SK-N-SH (cell line): ENCODE measurements at regions not wholly inside any gene's neighbourhood (a gene's known extent, or its start where the extent isn't known, plus 50 kb on each side); places are given as distances from the start of the nearest gene placed in this dataset.

Experiments used
- CTCF ChIA-PET: fragments of 300-600, 350-600 bp; formaldehyde crosslinking; extraction: SDS; loops from one replicate; lab custom pipeline; 2021; lab: Yijun Ruan, JAX
- POLR2A ChIA-PET: fragments of 350-600 bp; sonication (Branson Sonifier 250); formaldehyde crosslinking; extraction: SDS; loops from one replicate; lab custom pipeline; 2020; ENCODE audit warnings: antibody characterized with exemption, inconsistent platforms; lab: Yijun Ruan, JAX
- DNase-seq: peaks from one replicate; pipeline ENCODE4 v3.0.0; 2012
- H2AFZ ChIP-seq: fragments of 200-600 bp; sonication (generic); 2 replicates; pipeline ENCODE4 v1.8.1; 2016; ENCODE audit warnings: antibody characterized with exemption, mild to moderate bottlenecking, low read depth
- H3F3A ChIP-seq: fragments of 200-600 bp; sonication (generic); replicated peaks from 2 replicates; pipeline ENCODE3; 2016; ENCODE audit warnings: antibody characterized with exemption, mild to moderate bottlenecking; ENCODE audit not compliant: insufficient read depth
- H3K27ac ChIP-seq, 2 experiments: fragments of 200-500 bp in 1 of 2; fragments of 200-600 bp in 1 of 2; sonication (Bioruptor generic) in 1 of 2; sonication (generic), shearing (Covaris generic) in 1 of 2; 2 replicates each; pipeline versions ENCODE4 v1.5.1 to v1.6.1; 2014 to 2016; ENCODE audit warnings: low read depth in 2 of 2, inconsistent platforms in 1 of 2, low read length in 1 of 2, mild to moderate bottlenecking in 1 of 2, mixed read lengths in 1 of 2
- H3K27me3 ChIP-seq: fragments of 200-600 bp; sonication (generic), shearing (Covaris generic); 2 replicates; pipeline ENCODE4 v1.6.1; 2016; ENCODE audit warnings: mixed run types; ENCODE audit not compliant: insufficient read depth
- H3K36me3 ChIP-seq, 2 experiments: fragments of 200-500 bp in 1 of 2; fragments of 200-600 bp in 1 of 2; sonication (Bioruptor generic) in 1 of 2; sonication (generic) in 1 of 2; replicated peaks in 1 of 2; 2 replicates each; pipeline versions ENCODE3 to v1.5.1; 2014 to 2016; ENCODE audit warnings: low read length in 1 of 2, mild to moderate bottlenecking in 1 of 2; ENCODE audit not compliant: insufficient read depth in 2 of 2, control insufficient read depth in 1 of 2
- H3K4me1 ChIP-seq, 2 experiments: fragments of 200-500 bp in 1 of 2; fragments of 200-600 bp in 1 of 2; sonication (Bioruptor generic) in 1 of 2; sonication (generic), shearing (Covaris generic) in 1 of 2; 2 replicates each; pipeline versions ENCODE4 v1.5.1 to v1.6.1; 2014 to 2016; ENCODE audit warnings: low read depth in 1 of 2, low read length in 1 of 2, mixed run types in 1 of 2; ENCODE audit not compliant: insufficient read depth in 2 of 2, control insufficient read depth in 1 of 2
- H3K4me2 ChIP-seq: fragments of 200-600 bp; sonication (generic), shearing (Covaris generic); 2 replicates; pipeline ENCODE4 v1.6.1; 2017; ENCODE audit warnings: mixed run types
- H3K4me3 ChIP-seq, 2 experiments: fragments of 200-500 bp in 1 of 2; fragments of 200-600 bp in 1 of 2; sonication (Bioruptor generic) in 1 of 2; sonication (generic), shearing (Covaris generic) in 1 of 2; 2 replicates each; pipeline versions ENCODE4 v1.5.1 to v1.8.1; 2014 to 2016; ENCODE audit warnings: low read depth in 2 of 2, inconsistent platforms in 1 of 2, low read length in 1 of 2, mild to moderate bottlenecking in 1 of 2, mixed read lengths in 1 of 2, moderate library complexity in 1 of 2
- H3K79me2 ChIP-seq: fragments of 200-600 bp; sonication (generic); 2 replicates; pipeline ENCODE4 v1.8.1; 2017; ENCODE audit warnings: mild to moderate bottlenecking; ENCODE audit not compliant: insufficient read depth
- H3K9ac ChIP-seq: fragments of 200-600 bp; sonication (generic); 2 replicates; pipeline ENCODE4 v1.6.1; 2017; ENCODE audit warnings: mixed run types
- H3K9me2 ChIP-seq: fragments of 200-600 bp; sonication (generic); 2 replicates; pipeline ENCODE4 v1.6.1; 2017; ENCODE audit warnings: mixed run types
- H3K9me3 ChIP-seq: fragments of 200-600 bp; sonication (generic); 2 replicates; pipeline ENCODE4 v1.6.1; 2017; ENCODE audit warnings: mixed run types, mild to moderate bottlenecking, moderate library complexity
- H4K20me1 ChIP-seq: fragments of 200-600 bp; sonication (generic); 2 replicates; pipeline ENCODE4 v1.6.1; 2017; ENCODE audit warnings: mild to moderate bottlenecking, mixed run types; ENCODE audit not compliant: insufficient read depth
- CHD2 ChIP-seq: fragments of 150-350 bp; IDR thresholded peaks from 2 replicates; pipeline ENCODE4 v1.6.1; 2018; ENCODE audit warnings: low read length; ENCODE audit not compliant: partially characterized antibody
- EP300 ChIP-seq, 2 experiments: IDR thresholded peaks; 2 replicates each; pipeline versions ENCODE4 v1.4.0 to v1.6.1; 2012; ENCODE audit warnings: borderline replicate concordance in 1 of 2, low read depth in 1 of 2, low read length in 1 of 2
- EZH2phosphoT487 ChIP-seq: fragments of 200-600 bp; sonication (generic); IDR thresholded peaks from 2 replicates; pipeline ENCODE4 v1.6.1; 2017; ENCODE audit warnings: low read depth, mixed run types, mild to moderate bottlenecking, antibody characterized with exemption, moderate library complexity, borderline replicate concordance
- FOSL2 ChIP-seq: IDR thresholded peaks from 2 replicates; pipeline ENCODE4 v1.4.0; 2012; ENCODE audit warnings: low read depth, mild to moderate bottlenecking, moderate library complexity, borderline replicate concordance
- GABPA ChIP-seq: IDR thresholded peaks from 2 replicates; pipeline ENCODE4 v1.4.0; 2012; ENCODE audit warnings: low read depth, mild to moderate bottlenecking
- GATA2 ChIP-seq: sonication (generic); formaldehyde crosslinking; IDR thresholded peaks from 2 replicates; pipeline ENCODE4 v1.5.0; 2020; ENCODE audit warnings: mild to moderate bottlenecking, missing genetic modification reagents
- IRF3 ChIP-seq: fragments of 150-350 bp; IDR thresholded peaks from 2 replicates; pipeline ENCODE4 v1.6.1; 2016; ENCODE audit warnings: mild to moderate bottlenecking, low read depth, low read length
- JUND ChIP-seq: IDR thresholded peaks from 2 replicates; pipeline ENCODE4 v1.4.0; 2012
- MAX ChIP-seq: IDR thresholded peaks from 2 replicates; pipeline ENCODE4 v1.4.0; 2012; ENCODE audit warnings: low read depth
- MXI1 ChIP-seq: IDR thresholded peaks from 2 replicates; pipeline ENCODE4 v1.6.1; 2012; ENCODE audit warnings: mild to moderate bottlenecking, low read depth, low read length, improper control_type of control experiment
- NFIC ChIP-seq: IDR thresholded peaks from 2 replicates; pipeline ENCODE4 v1.4.0; 2012; ENCODE audit warnings: borderline replicate concordance
- NRF1 ChIP-seq: IDR thresholded peaks from 2 replicates; pipeline ENCODE4 v1.6.1; 2012; ENCODE audit warnings: low read depth, mild to moderate bottlenecking, low read length
- PBX3 ChIP-seq: IDR thresholded peaks from 2 replicates; pipeline ENCODE4; 2012
- REST ChIP-seq: IDR thresholded peaks from 2 replicates; pipeline ENCODE4 v1.6.1; 2012; ENCODE audit warnings: mild to moderate bottlenecking, low read depth, low read length, moderate library complexity
- SIN3A ChIP-seq: IDR thresholded peaks from 2 replicates; pipeline ENCODE4 v1.6.1; 2012; ENCODE audit warnings: low read depth, mild to moderate bottlenecking, low read length, moderate library complexity, borderline replicate concordance
- SMC3 ChIP-seq: IDR thresholded peaks from 2 replicates; pipeline ENCODE4 v1.6.1; 2012; ENCODE audit warnings: low read depth, low read length, improper control_type of control experiment
- TAF1 ChIP-seq: IDR thresholded peaks from 2 replicates; pipeline ENCODE4 v1.6.1; 2012; ENCODE audit warnings: low read depth, mild to moderate bottlenecking, low read length, moderate library complexity, borderline replicate concordance
- TCF12 ChIP-seq: IDR thresholded peaks from 2 replicates; pipeline ENCODE4 v1.4.0; 2012
- USF2 ChIP-seq: fragments of 150-350 bp; IDR thresholded peaks from 2 replicates; pipeline ENCODE4 v1.6.1; 2017; ENCODE audit warnings: antibody characterized with exemption, low read length, low read depth, borderline replicate concordance
- YY1 ChIP-seq: IDR thresholded peaks from 2 replicates; pipeline ENCODE4 v1.4.0; 2012; ENCODE audit warnings: low read depth, mild to moderate bottlenecking
- WGBS: methylation state at CpG from one replicate; pipeline ENCODE4 v1.1.6; 2017; ENCODE audit warnings: low lambda C conversion rate; 5-methylcytosine and 5-hydroxymethylcytosine counted together

GRCh38 chr1:194802572-194802971 lies 1616.2 kb upstream of the B3GALT2 start:
- Histone ChIP-seq H3K9ac (no peak overlapping the region), H3F3A (no peaks in the 10 kb centered on the region), H3K27ac (no peak overlapping the region), H2AFZ (no peak overlapping the region), H3K4me3 (no peak overlapping the region), H3K9me2 (no peaks in the 10 kb centered on the region), H3K4me1 (no peaks in the 10 kb centered on the region; a peak in 1 of 4 replicates), H3K9me3 (no peaks in the 10 kb centered on the region), H3K4me2 (no peak overlapping the region), H3K36me3 (no peaks in the 10 kb centered on the region), H3K79me2 (no peaks in the 10 kb centered on the region), H4K20me1 (no peaks in the 10 kb centered on the region), H3K27me3 (no peaks in the 10 kb centered on the region)
- 17% methylated on average over 3 of the region's 3 CpGs for WGBS
- ChIA-PET POLR2A (no interaction called here), CTCF (no interaction called here)
- no peak for DNase-seq
- TF ChIP-seq FOSL2 (no peak), EZH2phosphoT487 (no peak), MXI1 (no peak), PBX3 (no peak), GATA2 (no peak), NFIC (no peak), IRF3 (no peak)

- Histone ChIP-seq H3K79me2 (no peaks in the 10 kb centered on the region), H3K9ac (no peak overlapping the region), H3K36me3 (no peaks in the 10 kb centered on the region), H3K4me2 (no peak overlapping the region), H3F3A (no peaks in the 10 kb centered on the region), H3K27me3 (no peaks in the 10 kb centered on the region), H3K4me3 (no peak overlapping the region), H4K20me1 (no peaks in the 10 kb centered on the region), H3K9me3 (no peaks in the 10 kb centered on the region), H3K9me2 (no peaks in the 10 kb centered on the region), H3K4me1 (no peaks in the 10 kb centered on the region), H3K27ac (no peak overlapping the region), H2AFZ (no peak overlapping the region)
- ChIA-PET POLR2A (no interaction called here), CTCF (no interaction called here)
- WGBS = 24% methylated on average over 4 of the region's 4 CpGs
- DNase-seq = no peak
- no peak for TF ChIP-seq CHD2
- TF ChIP-seq TAF1 = no peak
- TF ChIP-seq TCF12 = no peak
- TF ChIP-seq GABPA = no peak
- TF ChIP-seq MAX = no peak
- TF ChIP-seq USF2 = no peak
- TF ChIP-seq JUND = no peak
- TF ChIP-seq SMC3 = no peak
- TF ChIP-seq GATA2 = no peak
- no peak for TF ChIP-seq YY1
- no peak for TF ChIP-seq EP300 (IDR thresholded peaks at IDR 0.05; ENCODE audit: borderline replicate concordance in 1 of 2, low read depth in 1 of 2, low read length in 1 of 2)
- no peak for TF ChIP-seq IRF3
- TF ChIP-seq REST = no peak
- no peak for TF ChIP-seq NRF1
- TF ChIP-seq SIN3A = no peak
These were observed 1609.6 kb upstream of the B3GALT2 start for GRCh38 chr1:194795917-194796593.
